Thymus (tissue), 11 donors: ENCODE measurements at regions not wholly inside any gene's neighbourhood (a gene's known extent, or its start where the extent isn't known, plus 50 kb on each side); places are given as distances from the start of the nearest gene placed in this dataset.

Experiments
- DNase-seq, 9 donors: peaks; one replicate each; pipeline ENCODE4 v3.0.0-alpha.2; 2013; ENCODE audit warnings: low spot score in 9 of 9, low read depth in 6 of 9, missing footprints in 1 of 9
- H3K27ac ChIP-seq, 2 donors: one replicate each; pipeline ENCODE4 v1.5.1; 2013; ENCODE audit warnings: control low read depth in 1 of 2, low read depth in 1 of 2, low read length in 1 of 2, mild to moderate bottlenecking in 1 of 2, moderate library complexity in 1 of 2
- H3K27me3 ChIP-seq, 2 donors: one replicate each; pipeline ENCODE4 v1.5.1; 2013; ENCODE audit warnings: low read length in 1 of 2; ENCODE audit not compliant: control insufficient read depth in 2 of 2, insufficient read depth in 1 of 2
- H3K36me3 ChIP-seq, 2 donors: one replicate each; pipeline ENCODE4 v1.5.1; 2013; ENCODE audit warnings: low read length in 1 of 2, mild to moderate bottlenecking in 1 of 2, moderate library complexity in 1 of 2; ENCODE audit not compliant: control insufficient read depth in 2 of 2, insufficient read depth in 2 of 2
- H3K4me1 ChIP-seq, 2 donors: one replicate each; pipeline ENCODE4 v1.5.1; 2013; ENCODE audit warnings: low read length in 2 of 2; ENCODE audit not compliant: control insufficient read depth in 2 of 2, insufficient read depth in 2 of 2
- H3K4me3 ChIP-seq, 2 donors: one replicate each; pipeline ENCODE4 v1.5.1; 2013; ENCODE audit warnings: low read length in 2 of 2, control low read depth in 1 of 2, mild to moderate bottlenecking in 1 of 2
- H3K9me3 ChIP-seq, 2 donors: one replicate each; pipeline ENCODE4 v1.5.1; 2013; ENCODE audit warnings: low read length in 1 of 2, mild to moderate bottlenecking in 1 of 2; ENCODE audit not compliant: control insufficient read depth in 2 of 2, insufficient read depth in 1 of 2
- WGBS: extraction: QIAGEN DNeasy Blood & Tissue Kit; methylation state at CpG from one replicate; pipeline ENCODE4 v1.1.7; 2013; 5-methylcytosine and 5-hydroxymethylcytosine counted together
- donor health status: healthy.

GRCh38 chr16:76900285-76901263 lies 290.4 kb upstream of the MON1B start:
- Histone ChIP-seq H3K4me3 (no peak overlapping the region), H3K36me3 (no peaks in the 10 kb centered on the region), H3K4me1 (no peaks in the 10 kb centered on the region), H3K9me3 (no peaks in the 10 kb centered on the region), H3K27ac (no peak overlapping the region), H3K27me3 (no peaks in the 10 kb centered on the region)
- DNase-seq, result no peak
- 83% methylated on average over 6 of the region's 6 CpGs for WGBS

GRCh38 chr16:76906552-76906951 lies 284.4 kb upstream of the MON1B start:
- no peak for DNase-seq
- Histone ChIP-seq H3K27me3 (no peaks in the 10 kb centered on the region), H3K4me1 (no peaks in the 10 kb centered on the region), H3K9me3 (no peaks in the 10 kb centered on the region), H3K27ac (no peak overlapping the region), H3K4me3 (no peak overlapping the region), H3K36me3 (no peaks in the 10 kb centered on the region)
- 91% methylated on average over 2 of the region's 2 CpGs for WGBS

DNA sequence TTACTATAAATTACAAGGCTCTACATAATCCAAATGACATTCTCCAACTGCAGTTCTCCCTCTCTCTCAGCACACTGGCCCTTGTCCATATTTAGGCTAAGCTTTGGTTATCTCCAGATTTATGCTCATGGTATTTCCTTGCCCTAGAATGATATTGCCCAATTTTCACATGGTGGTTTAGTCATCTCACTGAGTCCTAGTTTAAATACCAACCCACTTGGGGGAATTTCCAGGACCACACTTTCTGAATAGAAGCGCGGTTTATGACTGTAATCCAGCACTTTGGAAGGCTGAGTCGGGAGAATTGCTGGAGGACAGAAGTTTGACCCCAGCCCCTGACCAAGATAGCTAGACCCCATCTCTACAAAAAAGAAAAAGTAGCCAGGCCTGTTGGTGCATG lies 280.1 kb upstream of the MON1B start:
- 90% methylated on average over 3 of the region's 3 CpGs for WGBS
- H3K4me1 ChIP-seq, result no peaks in the 10 kb centered on the region
- DNase-seq, result no peak
- H3K36me3 ChIP-seq, result no peaks in the 10 kb centered on the region
- no peaks in the 10 kb centered on the region for H3K27me3 ChIP-seq
- H3K4me3 ChIP-seq, result no peak overlapping the region
- no peak overlapping the region for H3K27ac ChIP-seq
- H3K9me3 ChIP-seq, result no peaks in the 10 kb centered on the region

- Histone ChIP-seq H3K36me3 (no peaks in the 10 kb centered on the region), H3K4me1 (no peaks in the 10 kb centered on the region), H3K27ac (no peak overlapping the region), H3K27me3 (no peaks in the 10 kb centered on the region), H3K9me3 (no peaks in the 10 kb centered on the region), H3K4me3 (no peak overlapping the region)
- 93% methylated on average over 1 of the region's 1 CpG for WGBS
- no peak for DNase-seq
These were observed 277.9 kb upstream of the MON1B start for GRCh38 chr16:76913046-76913445.

DNA sequence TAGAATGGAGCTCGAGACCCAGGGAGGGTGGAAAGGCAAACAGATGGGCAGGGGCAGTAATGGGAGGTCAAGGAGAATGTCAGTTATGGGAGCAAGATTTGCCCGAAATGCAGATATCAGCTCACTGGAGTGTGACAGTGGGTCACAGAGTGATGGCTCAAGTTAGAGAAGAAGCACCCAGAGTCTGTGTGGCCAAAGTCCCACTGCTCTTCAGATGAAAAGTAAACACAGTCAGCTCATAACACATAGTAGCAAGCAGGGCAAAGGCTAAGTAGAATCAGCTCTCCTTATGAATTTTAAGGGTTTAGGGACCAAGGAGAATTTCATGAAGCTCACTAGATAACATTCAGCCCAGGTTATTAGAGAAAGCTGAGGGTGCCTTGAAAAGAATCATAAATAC lies 264.9 kb upstream of the MON1B start:
- 90% methylated on average over 2 of the region's 2 CpGs for WGBS

DNA sequence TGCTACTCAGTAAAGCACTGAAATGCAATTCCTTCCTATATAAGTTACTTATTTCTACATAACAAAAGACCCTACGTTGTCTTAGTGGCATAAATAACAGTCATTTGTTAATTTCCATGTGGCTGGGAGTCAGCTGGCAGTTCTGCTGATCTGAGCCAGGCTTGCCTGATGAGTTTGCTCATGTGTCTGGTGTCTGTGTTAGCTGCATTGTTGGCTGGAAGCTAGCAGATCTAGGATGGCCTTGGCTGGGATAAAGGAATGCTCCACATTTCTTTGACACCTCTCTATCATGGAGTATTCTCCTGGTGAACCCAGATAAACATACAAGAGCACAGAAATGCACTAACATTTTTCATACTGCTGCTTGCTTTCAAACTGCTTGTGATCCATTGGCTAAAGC lies 264.4 kb upstream of the MON1B start:
- no peak for DNase-seq
- Histone ChIP-seq H3K27me3 (no peaks in the 10 kb centered on the region), H3K4me3 (no peak overlapping the region), H3K36me3 (no peaks in the 10 kb centered on the region), H3K27ac (no peak overlapping the region), H3K4me1 (no peaks in the 10 kb centered on the region), H3K9me3 (no peaks in the 10 kb centered on the region)
- 68% methylated on average over 1 of the region's 1 CpG for WGBS

More for the DNA sequence above, 264.9 kb upstream of the MON1B start:
- no peaks in the 10 kb centered on the region for H3K36me3 ChIP-seq
- H3K4me1 ChIP-seq, result no peaks in the 10 kb centered on the region
- H3K27me3 ChIP-seq, result no peaks in the 10 kb centered on the region
- DNase-seq, result no peak
- no peak overlapping the region for H3K4me3 ChIP-seq
- H3K27ac ChIP-seq, result no peak overlapping the region
- no peaks in the 10 kb centered on the region for H3K9me3 ChIP-seq

DNA sequence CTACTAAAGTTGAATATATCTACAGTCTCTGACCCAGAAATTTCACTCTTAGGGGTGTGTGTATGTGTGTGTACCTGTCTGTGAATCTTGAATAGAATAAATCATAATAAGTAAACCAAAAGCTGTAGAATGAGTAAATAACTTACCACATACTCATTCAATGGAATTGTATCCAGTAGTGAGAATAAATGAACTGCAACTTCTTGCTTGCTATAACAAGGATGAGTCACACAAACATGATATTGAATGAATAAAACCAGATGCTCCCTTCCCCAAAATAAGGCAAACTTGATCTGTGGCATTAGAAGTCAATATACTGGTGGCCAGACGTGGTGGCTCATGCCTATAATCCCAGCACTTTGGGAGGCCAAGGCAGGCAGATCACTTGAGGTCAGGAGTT lies 259.8 kb upstream of the MON1B start:
- whole genome bisulfite sequencing, result 77% methylated on average over 1 of the region's 1 CpG
- Histone ChIP-seq H3K36me3 (no peaks in the 10 kb centered on the region), H3K4me3 (no peak overlapping the region), H3K9me3 (no peaks in the 10 kb centered on the region), H3K27me3 (no peaks in the 10 kb centered on the region), H3K27ac (no peak overlapping the region), H3K4me1 (no peaks in the 10 kb centered on the region)
- DNase-seq, result no peak

GRCh38 chr16:76932541-76933211 lies 258.3 kb upstream of the MON1B start:
- WGBS, result 93% methylated on average over 1 of the region's 1 CpG
- no peak overlapping the region for H3K4me3 ChIP-seq
- H3K9me3 ChIP-seq, result no peaks in the 10 kb centered on the region
- DNase-seq, result no peak
- H3K27ac ChIP-seq, result no peak overlapping the region
- no peaks in the 10 kb centered on the region for H3K4me1 ChIP-seq
- no peaks in the 10 kb centered on the region for H3K36me3 ChIP-seq
- H3K27me3 ChIP-seq, result no peaks in the 10 kb centered on the region

GRCh38 chr16:76940251-76940650 lies 250.7 kb upstream of the MON1B start:
- H3K4me3 ChIP-seq, result no peak overlapping the region
- WGBS, result 90% methylated on average over 1 of the region's 1 CpG
- H3K27ac ChIP-seq, result no peak overlapping the region
- no peak for DNase-seq
- no peaks in the 10 kb centered on the region for H3K9me3 ChIP-seq
- H3K27me3 ChIP-seq, result no peaks in the 10 kb centered on the region
- H3K4me1 ChIP-seq, result no peaks in the 10 kb centered on the region
- no peaks in the 10 kb centered on the region for H3K36me3 ChIP-seq
